HFFc6 (cell line): ENCODE measurements at regions not wholly inside any gene's neighbourhood (a gene's known extent, or its start where the extent isn't known, plus 50 kb on each side); places are given as distances from the start of the nearest gene placed in this dataset.
A peak's percentile ranks its signal among the peaks of the same experiment; 100 is the strongest.

Source experiments
- DNase-seq: peaks from one replicate; pipeline ENCODE4 v3.0.0-alpha.2; 2018
- H3K27ac Mint-ChIP-seq: 2 replicates; pipeline ENCODE4 v1.8.0; 2020; ENCODE audit warnings: mild to moderate bottlenecking, mixed read lengths
- H3K27me3 Mint-ChIP-seq: 2 replicates; pipeline ENCODE4 v1.8.0; 2021; ENCODE audit warnings: mild to moderate bottlenecking, moderate library complexity, mixed read lengths; ENCODE audit not compliant: insufficient read depth
- H3K36me3 Mint-ChIP-seq: 2 replicates; pipeline ENCODE4 v1.8.0; 2021; ENCODE audit warnings: low read depth, mixed read lengths
- H3K4me1 Mint-ChIP-seq: 2 replicates; pipeline ENCODE4 v1.8.0; 2020; ENCODE audit warnings: low read depth, mixed read lengths
- H3K4me3 Mint-ChIP-seq: 2 replicates; pipeline ENCODE4 v1.8.0; 2020; ENCODE audit warnings: mild to moderate bottlenecking, moderate library complexity, mixed read lengths
- H3K9me3 Mint-ChIP-seq: 2 replicates; pipeline ENCODE4 v1.8.0; 2020; ENCODE audit warnings: mild to moderate bottlenecking, mixed read lengths
- CTCF ChIP-seq: fragments of 200-600 bp; sonication (generic); IDR thresholded peaks from 2 replicates; pipeline ENCODE4 v1.5.0; 2021; ENCODE audit warnings: antibody characterized with exemption, mild to moderate bottlenecking

- H3K27ac Mint-ChIP-seq = no peak overlapping the region
- TF ChIP-seq CTCF = no peak
- H3K27me3 Mint-ChIP-seq = peaks cover 5% of the 10 kb centered on the region; the same call in 1 of the 2 replicates
- H3K4me1 Mint-ChIP-seq = no peaks in the 10 kb centered on the region
- no peak overlapping the region for H3K4me3 Mint-ChIP-seq
- peaks cover 13% of the 10 kb centered on the region for H3K36me3 Mint-ChIP-seq
- peaks cover 20% of the 10 kb centered on the region for H3K9me3 Mint-ChIP-seq
- no peak for DNase-seq
Measured at GRCh38 chr2:225276207-225276606, 123.3 kb upstream of the NYAP2 start.

GRCh38 chr2:225275443-225275842 lies 124.1 kb upstream of the NYAP2 start:
- Mint-ChIP-seq H3K9me3 (peaks cover 20% of the 10 kb centered on the region), H3K4me1 (no peaks in the 10 kb centered on the region; the same call in 1 of the 2 replicates), H3K27me3 (peaks cover 5% of the 10 kb centered on the region; the same call in 1 of the 2 replicates), H3K4me3 (no peak overlapping the region), H3K27ac (no peak overlapping the region), H3K36me3 (peaks cover 13% of the 10 kb centered on the region)
- no peak for TF ChIP-seq CTCF
- no peak for DNase-seq

- no peak for DNase-seq
- Mint-ChIP-seq H3K4me3 (no peak overlapping the region), H3K27me3 (peaks cover 2% of the 10 kb centered on the region; the same call in 1 of the 2 replicates), H3K9me3 (peaks cover 20% of the 10 kb centered on the region), H3K4me1 (no peaks in the 10 kb centered on the region; the same call in 1 of the 2 replicates), H3K36me3 (peaks cover 13% of the 10 kb centered on the region), H3K27ac (no peak overlapping the region)
- no peak for TF ChIP-seq CTCF
Measured at GRCh38 chr2:225274751-225275150, 124.8 kb upstream of the NYAP2 start.

- no peaks in the 10 kb centered on the region; the same call in 1 of the 2 replicates for H3K27me3 Mint-ChIP-seq
- peaks cover 5% of the 10 kb centered on the region; the same call in 1 of the 2 replicates for H3K36me3 Mint-ChIP-seq
- peaks cover 12% of the 10 kb centered on the region for H3K9me3 Mint-ChIP-seq
- H3K27ac Mint-ChIP-seq = no peak overlapping the region
- H3K4me1 Mint-ChIP-seq = no peaks in the 10 kb centered on the region; the same call in 1 of the 2 replicates
- no peak for TF ChIP-seq CTCF
- no peak for DNase-seq
- no peak overlapping the region for H3K4me3 Mint-ChIP-seq
Measured at GRCh38 chr2:225272173-225272572, 127.3 kb upstream of the NYAP2 start.

GRCh38 chr2:225270861-225271260 lies 128.6 kb upstream of the NYAP2 start:
- H3K27me3 Mint-ChIP-seq = no peaks in the 10 kb centered on the region; the same call in 1 of the 2 replicates

More at GRCh38 chr2:225270861-225271260, 128.6 kb upstream of the NYAP2 start:
- H3K27ac Mint-ChIP-seq = no peak overlapping the region
- no peaks in the 10 kb centered on the region for H3K36me3 Mint-ChIP-seq
- TF ChIP-seq CTCF = no peak
- DNase-seq = peak; percentile 69
- H3K4me3 Mint-ChIP-seq = no peak overlapping the region
- H3K9me3 Mint-ChIP-seq = peaks cover 4% of the 10 kb centered on the region; the same call in 1 of the 2 replicates
- H3K4me1 Mint-ChIP-seq = no peaks in the 10 kb centered on the region; the same call in 1 of the 2 replicates
